ENCODE measurements at regions not wholly inside any gene's neighbourhood (a gene's known extent, or its start where the extent isn't known, plus 50 kb on each side); places are given as distances from the start of the nearest gene placed in this dataset.
A peak's percentile ranks its signal among the peaks of the same experiment; 100 is the strongest.

DNA sequence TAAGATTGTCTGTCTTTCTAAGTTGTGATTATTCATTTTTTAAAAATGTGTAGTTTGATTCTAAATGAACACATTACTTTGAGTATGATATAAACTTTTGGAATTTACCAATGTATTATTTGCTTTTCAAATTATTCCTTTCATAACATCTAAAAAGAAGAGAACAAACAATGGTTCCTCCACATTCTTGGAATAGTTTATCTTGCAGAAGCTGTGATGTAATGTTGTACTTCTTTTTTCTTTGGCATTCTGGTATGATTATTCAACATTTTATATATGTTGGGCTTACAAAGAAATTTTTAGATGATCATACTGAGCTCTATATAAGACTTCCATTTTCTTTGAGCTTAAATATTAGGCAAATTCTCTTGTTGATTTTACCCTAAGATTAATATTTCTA lies 419.2 kb downstream of the DIPK2A start:
- H3K4me3 Mint-ChIP-seq (ENCODE audit: unreplicated experiment), result no peak overlapping the region
- CTCF ChIA-PET, result interaction anchor here (0.7 kb wide), 1 partner anchor 231 kb away, joined by 3 read pairs; no protein-coding TSS in a partner anchor
- H3K36me3 Mint-ChIP-seq (ENCODE audit: insufficient read depth, unreplicated experiment), result no peaks in the 10 kb centered on the region
- H3K27ac Mint-ChIP-seq (ENCODE audit: low read depth, unreplicated experiment), result no peak overlapping the region
- intact Hi-C loops (cut with micrococcal nuclease), result no loop called here
- BruUV-seq (replicated peaks), result no TSS peak
- H3K4me1 Mint-ChIP-seq (ENCODE audit: insufficient read depth, unreplicated experiment), result peaks cover 8% of the 10 kb centered on the region
- DNase-seq (ENCODE audit: unreplicated experiment), result no peak
- POLR2A ChIA-PET, result no interaction called here
- no peaks in the 10 kb centered on the region for H3K9me3 Mint-ChIP-seq (ENCODE audit: unreplicated experiment)
- H3K27me3 Mint-ChIP-seq (ENCODE audit: insufficient read depth, unreplicated experiment), result no peaks in the 10 kb centered on the region
- TF ChIP-seq, protein P1, sequence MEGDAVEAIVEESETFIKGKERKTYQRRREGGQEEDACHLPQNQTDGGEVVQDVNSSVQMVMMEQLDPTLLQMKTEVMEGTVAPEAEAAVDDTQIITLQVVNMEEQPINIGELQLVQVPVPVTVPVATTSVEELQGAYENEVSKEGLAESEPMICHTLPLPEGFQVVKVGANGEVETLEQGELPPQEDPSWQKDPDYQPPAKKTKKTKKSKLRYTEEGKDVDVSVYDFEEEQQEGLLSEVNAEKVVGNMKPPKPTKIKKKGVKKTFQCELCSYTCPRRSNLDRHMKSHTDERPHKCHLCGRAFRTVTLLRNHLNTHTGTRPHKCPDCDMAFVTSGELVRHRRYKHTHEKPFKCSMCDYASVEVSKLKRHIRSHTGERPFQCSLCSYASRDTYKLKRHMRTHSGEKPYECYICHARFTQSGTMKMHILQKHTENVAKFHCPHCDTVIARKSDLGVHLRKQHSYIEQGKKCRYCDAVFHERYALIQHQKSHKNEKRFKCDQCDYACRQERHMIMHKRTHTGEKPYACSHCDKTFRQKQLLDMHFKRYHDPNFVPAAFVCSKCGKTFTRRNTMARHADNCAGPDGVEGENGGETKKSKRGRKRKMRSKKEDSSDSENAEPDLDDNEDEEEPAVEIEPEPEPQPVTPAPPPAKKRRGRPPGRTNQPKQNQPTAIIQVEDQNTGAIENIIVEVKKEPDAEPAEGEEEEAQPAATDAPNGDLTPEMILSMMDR (IDR thresholded peaks at IDR 0.05; ENCODE audit: unreplicated experiment), result no peak

DNA sequence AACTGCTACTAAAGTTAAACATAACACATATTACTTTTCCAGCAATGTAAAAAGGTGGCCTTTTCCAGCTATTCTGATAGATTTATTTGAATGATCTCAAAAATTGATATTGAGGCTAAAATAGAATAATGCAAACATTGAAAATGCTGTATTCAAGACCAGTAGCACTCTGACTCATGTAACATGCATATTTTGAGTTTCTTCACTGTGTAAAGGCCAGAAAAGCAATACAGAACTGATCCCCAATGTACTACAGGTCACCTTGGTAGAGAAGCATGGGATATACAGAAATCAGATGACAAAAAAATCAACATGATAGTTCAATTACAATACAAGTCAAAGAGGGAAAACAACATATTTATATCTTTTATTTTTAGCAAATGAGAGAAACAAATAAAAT lies 419.6 kb downstream of the DIPK2A start:
- no peaks in the 10 kb centered on the region for H3K36me3 Mint-ChIP-seq (ENCODE audit: insufficient read depth, unreplicated experiment)
- BruUV-seq (replicated peaks), result no TSS peak
- intact Hi-C loops (cut with micrococcal nuclease), result no loop called here
- DNase-seq (ENCODE audit: unreplicated experiment), result no peak
- TF ChIP-seq, protein P1 (IDR thresholded peaks at IDR 0.05; ENCODE audit: unreplicated experiment), result no peak
- no peak overlapping the region for H3K27ac Mint-ChIP-seq (ENCODE audit: low read depth, unreplicated experiment)
- no peaks in the 10 kb centered on the region for H3K9me3 Mint-ChIP-seq (ENCODE audit: unreplicated experiment)
- CTCF ChIA-PET, result no interaction called here
- peaks cover 8% of the 10 kb centered on the region for H3K4me1 Mint-ChIP-seq (ENCODE audit: insufficient read depth, unreplicated experiment)
- no peak overlapping the region for H3K4me3 Mint-ChIP-seq (ENCODE audit: unreplicated experiment)
- H3K27me3 Mint-ChIP-seq (ENCODE audit: insufficient read depth, unreplicated experiment), result no peaks in the 10 kb centered on the region
- POLR2A ChIA-PET, result no interaction called here

- no TSS peak for BruUV-seq (replicated peaks)
- peaks cover 7% of the 10 kb centered on the region for H3K9me3 Mint-ChIP-seq (ENCODE audit: unreplicated experiment)
- no peaks in the 10 kb centered on the region for H3K27me3 Mint-ChIP-seq (ENCODE audit: insufficient read depth, unreplicated experiment)
- ChIA-PET POLR2A (no interaction called here), CTCF (no interaction called here)
- intact Hi-C loops (cut with micrococcal nuclease), result no loop called here
- H3K4me1 Mint-ChIP-seq (ENCODE audit: insufficient read depth, unreplicated experiment), result peaks cover 8% of the 10 kb centered on the region
- TF ChIP-seq, protein P1 (IDR thresholded peaks at IDR 0.05; ENCODE audit: unreplicated experiment), result no peak
- peak; percentile 7 for DNase-seq (ENCODE audit: unreplicated experiment)
- no peak overlapping the region for H3K27ac Mint-ChIP-seq (ENCODE audit: low read depth, unreplicated experiment)
- no peaks in the 10 kb centered on the region for H3K36me3 Mint-ChIP-seq (ENCODE audit: insufficient read depth, unreplicated experiment)
- H3K4me3 Mint-ChIP-seq (ENCODE audit: unreplicated experiment), result no peak overlapping the region
Observed at GRCh38 chr3:144394032-144394431, 422.4 kb downstream of the DIPK2A start.

GRCh38 chr3:144402430-144402829 lies 430.8 kb downstream of the DIPK2A start:
- H3K9me3 Mint-ChIP-seq (ENCODE audit: unreplicated experiment), result peaks cover 8% of the 10 kb centered on the region
- no peak overlapping the region for H3K27ac Mint-ChIP-seq (ENCODE audit: low read depth, unreplicated experiment)
- H3K27me3 Mint-ChIP-seq (ENCODE audit: insufficient read depth, unreplicated experiment), result no peaks in the 10 kb centered on the region
- no peak for DNase-seq (ENCODE audit: unreplicated experiment)
- H3K4me1 Mint-ChIP-seq (ENCODE audit: insufficient read depth, unreplicated experiment), result no peaks in the 10 kb centered on the region
- POLR2A ChIA-PET, result no interaction called here
- intact Hi-C loops (cut with micrococcal nuclease), result no loop called here
- no peaks in the 10 kb centered on the region for H3K36me3 Mint-ChIP-seq (ENCODE audit: insufficient read depth, unreplicated experiment)
- TF ChIP-seq, protein P1 (IDR thresholded peaks at IDR 0.05; ENCODE audit: unreplicated experiment), result no peak
- BruUV-seq (replicated peaks), result no TSS peak
- CTCF ChIA-PET, result no interaction called here
- no peak overlapping the region for H3K4me3 Mint-ChIP-seq (ENCODE audit: unreplicated experiment)
